ENCODE measurements at regions not wholly inside any gene's neighbourhood (a gene's known extent, or its start where the extent isn't known, plus 50 kb on each side); places are given as distances from the start of the nearest gene placed in this dataset.

- TF ChIP-seq EZH2 (IDR thresholded peaks at IDR 0.05; ENCODE audit: insufficient read depth, poor library complexity, severe bottlenecking) (no peak), EZH2phosphoT487 (IDR thresholded peaks at IDR 0.05; ENCODE audit: insufficient read depth, low read depth) (no peak)
Measured at GRCh38 chr3:157578181-157578580, 75.0 kb upstream of the VEPH1 start.
